ENCODE measurements at regions not wholly inside any gene's neighbourhood (a gene's known extent, or its start where the extent isn't known, plus 50 kb on each side); places are given as distances from the start of the nearest gene placed in this dataset.

- BruUV-seq (replicated peaks), result no TSS peak
- ChIA-PET CTCF (ENCODE audit: low intra/inter-chr PET ratio) (no interaction called here), POLR2A (no interaction called here)
- no peak overlapping the region for H2AFZ ChIP-seq (ENCODE audit: low read depth, low read length)
- in situ Hi-C loops (cut with MboI), result no loop called here
- no peaks in the 10 kb centered on the region for H3K36me3 ChIP-seq (ENCODE audit: control insufficient read depth, insufficient read depth, low read length)
- no peak overlapping the region for H3K4me2 ChIP-seq (ENCODE audit: insufficient read depth, low read length)
- H3K9ac ChIP-seq (ENCODE audit: insufficient read depth in 1 of 2, low read depth in 2 of 2, low read length in 2 of 2), result no peak overlapping the region
- no peaks in the 10 kb centered on the region for H3K9me1 ChIP-seq (ENCODE audit: control insufficient read depth, insufficient read depth, low read length)
- TF ChIP-seq KAT8 (IDR thresholded peaks at IDR 0.05; ENCODE audit: low read depth) (no peak), ZNF586 (CRISPR knock-in tag; conservative IDR thresholded peaks at IDR 0.05) (no peak), PTTG1 (tag; IDR thresholded peaks at IDR 0.05; ENCODE audit: low read depth) (no peak), ARNT (IDR thresholded peaks at IDR 0.05) (no peak), U2AF1 (optimal IDR thresholded peaks at IDR 0.05; ENCODE audit: low read depth, low read length) (no peak), IRF2 (CRISPR knock-in tag; IDR thresholded peaks at IDR 0.05) (no peak), RFX1 (IDR thresholded peaks at IDR 0.05) (no peak), RHOXF2B (CRISPR knock-in tag; conservative IDR thresholded peaks at IDR 0.05) (no peak), SP2 (IDR thresholded peaks at IDR 0.05; ENCODE audit: extremely low read depth, low read depth, low read length, poor library complexity, severe bottlenecking) (no peak), CTCF (IDR thresholded peaks at IDR 0.05 in 2 of 3, conservative IDR thresholded peaks at IDR 0.05 in 1 of 3; ENCODE audit: insufficient read depth in 2 of 3, low read depth in 1 of 3, low read length in 3 of 3) (no peak), ZNF143 (CRISPR knock-in tag; IDR thresholded peaks at IDR 0.05) (no peak), ELF4 (CRISPR knock-in tag; IDR thresholded peaks at IDR 0.05) (no peak), FOXJ2 (tag; IDR thresholded peaks at IDR 0.05) (no peak), ZNF280B (CRISPR knock-in tag; IDR thresholded peaks at IDR 0.05) (no peak), ELF1 (tag; IDR thresholded peaks at IDR 0.05) (no peak), MEIS2 (IDR thresholded peaks at IDR 0.05; ENCODE audit: partially characterized antibody) (no peak)
- TF ChIP-seq, protein P1, sequence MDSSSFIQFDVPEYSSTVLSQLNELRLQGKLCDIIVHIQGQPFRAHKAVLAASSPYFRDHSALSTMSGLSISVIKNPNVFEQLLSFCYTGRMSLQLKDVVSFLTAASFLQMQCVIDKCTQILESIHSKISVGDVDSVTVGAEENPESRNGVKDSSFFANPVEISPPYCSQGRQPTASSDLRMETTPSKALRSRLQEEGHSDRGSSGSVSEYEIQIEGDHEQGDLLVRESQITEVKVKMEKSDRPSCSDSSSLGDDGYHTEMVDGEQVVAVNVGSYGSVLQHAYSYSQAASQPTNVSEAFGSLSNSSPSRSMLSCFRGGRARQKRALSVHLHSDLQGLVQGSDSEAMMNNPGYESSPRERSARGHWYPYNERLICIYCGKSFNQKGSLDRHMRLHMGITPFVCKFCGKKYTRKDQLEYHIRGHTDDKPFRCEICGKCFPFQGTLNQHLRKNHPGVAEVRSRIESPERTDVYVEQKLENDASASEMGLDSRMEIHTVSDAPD (CRISPR knock-in tag; IDR thresholded peaks at IDR 0.05), result no peak
- TF ChIP-seq, protein P2, sequence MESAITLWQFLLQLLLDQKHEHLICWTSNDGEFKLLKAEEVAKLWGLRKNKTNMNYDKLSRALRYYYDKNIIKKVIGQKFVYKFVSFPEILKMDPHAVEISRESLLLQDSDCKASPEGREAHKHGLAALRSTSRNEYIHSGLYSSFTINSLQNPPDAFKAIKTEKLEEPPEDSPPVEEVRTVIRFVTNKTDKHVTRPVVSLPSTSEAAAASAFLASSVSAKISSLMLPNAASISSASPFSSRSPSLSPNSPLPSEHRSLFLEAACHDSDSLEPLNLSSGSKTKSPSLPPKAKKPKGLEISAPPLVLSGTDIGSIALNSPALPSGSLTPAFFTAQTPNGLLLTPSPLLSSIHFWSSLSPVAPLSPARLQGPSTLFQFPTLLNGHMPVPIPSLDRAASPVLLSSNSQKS (CRISPR knock-in tag; IDR thresholded peaks at IDR 0.05), result no peak
- H3K27me3 ChIP-seq (ENCODE audit: control insufficient read depth in 2 of 2, insufficient read depth in 2 of 2, low read length in 2 of 2), result no peaks in the 10 kb centered on the region
- FAIRE-seq, result no peak
- H3K27ac ChIP-seq (ENCODE audit: extremely low read depth, low read depth, low read length), result no peak overlapping the region
- H3K9me3 ChIP-seq (replicated peaks; ENCODE audit: control insufficient read depth, insufficient read depth, low read depth, low read length), result no peaks in the 10 kb centered on the region
- under 1% methylated on average over 7 of the region's 7 CpGs for WGBS (ENCODE audit: insufficient coverage, low coverage, missing lambda C conversion rate)
- intact Hi-C loops (cut with micrococcal nuclease), result no loop called here
- ATAC-seq, result no peak
- H4K20me1 ChIP-seq (replicated peaks; ENCODE audit: control insufficient read depth, insufficient read depth, low read length), result no peaks in the 10 kb centered on the region
- no peaks in the 10 kb centered on the region for H3K79me2 ChIP-seq (ENCODE audit: control insufficient read depth, insufficient read depth, low read length)
- no peak overlapping the region for H3K4me3 ChIP-seq
- no peak for DNase-seq (ENCODE audit: extremely low read depth in 1 of 4, low spot score in 3 of 4)
- no peaks in the 10 kb centered on the region for H3K4me1 ChIP-seq (replicated peaks in 1 of 2; ENCODE audit: control insufficient read depth in 2 of 2, insufficient read depth in 2 of 2, low read length in 2 of 2)
Observed at GRCh38 chr2:149800624-149801542, 213.3 kb upstream of the MMADHC start.

Measured in K562 (cell line).